SK-N-SH (cell line): ENCODE measurements at regions not wholly inside any gene's neighbourhood (a gene's known extent, or its start where the extent isn't known, plus 50 kb on each side); places are given as distances from the start of the nearest gene placed in this dataset.

Experiments
- CTCF ChIA-PET: fragments of 300-600, 350-600 bp; formaldehyde crosslinking; extraction: SDS; loops from one replicate; lab custom pipeline; 2021; lab: Yijun Ruan, JAX
- POLR2A ChIA-PET: fragments of 350-600 bp; sonication (Branson Sonifier 250); formaldehyde crosslinking; extraction: SDS; loops from one replicate; lab custom pipeline; 2020; ENCODE audit warnings: antibody characterized with exemption, inconsistent platforms; lab: Yijun Ruan, JAX
- DNase-seq: peaks from one replicate; pipeline ENCODE4 v3.0.0; 2012
- H2AFZ ChIP-seq: fragments of 200-600 bp; sonication (generic); 2 replicates; pipeline ENCODE4 v1.8.1; 2016; ENCODE audit warnings: antibody characterized with exemption, mild to moderate bottlenecking, low read depth
- H3F3A ChIP-seq: fragments of 200-600 bp; sonication (generic); replicated peaks from 2 replicates; pipeline ENCODE3; 2016; ENCODE audit warnings: antibody characterized with exemption, mild to moderate bottlenecking; ENCODE audit not compliant: insufficient read depth
- H3K27ac ChIP-seq, 2 experiments: fragments of 200-500 bp in 1 of 2; fragments of 200-600 bp in 1 of 2; sonication (Bioruptor generic) in 1 of 2; sonication (generic), shearing (Covaris generic) in 1 of 2; 2 replicates each; pipeline versions ENCODE4 v1.5.1 to v1.6.1; 2014 to 2016; ENCODE audit warnings: low read depth in 2 of 2, inconsistent platforms in 1 of 2, low read length in 1 of 2, mild to moderate bottlenecking in 1 of 2, mixed read lengths in 1 of 2
- H3K27me3 ChIP-seq: fragments of 200-600 bp; sonication (generic), shearing (Covaris generic); 2 replicates; pipeline ENCODE4 v1.6.1; 2016; ENCODE audit warnings: mixed run types; ENCODE audit not compliant: insufficient read depth
- H3K36me3 ChIP-seq, 2 experiments: fragments of 200-500 bp in 1 of 2; fragments of 200-600 bp in 1 of 2; sonication (Bioruptor generic) in 1 of 2; sonication (generic) in 1 of 2; replicated peaks in 1 of 2; 2 replicates each; pipeline versions ENCODE3 to v1.5.1; 2014 to 2016; ENCODE audit warnings: low read length in 1 of 2, mild to moderate bottlenecking in 1 of 2; ENCODE audit not compliant: insufficient read depth in 2 of 2, control insufficient read depth in 1 of 2
- H3K4me1 ChIP-seq, 2 experiments: fragments of 200-500 bp in 1 of 2; fragments of 200-600 bp in 1 of 2; sonication (Bioruptor generic) in 1 of 2; sonication (generic), shearing (Covaris generic) in 1 of 2; 2 replicates each; pipeline versions ENCODE4 v1.5.1 to v1.6.1; 2014 to 2016; ENCODE audit warnings: low read depth in 1 of 2, low read length in 1 of 2, mixed run types in 1 of 2; ENCODE audit not compliant: insufficient read depth in 2 of 2, control insufficient read depth in 1 of 2
- H3K4me2 ChIP-seq: fragments of 200-600 bp; sonication (generic), shearing (Covaris generic); 2 replicates; pipeline ENCODE4 v1.6.1; 2017; ENCODE audit warnings: mixed run types
- H3K4me3 ChIP-seq, 2 experiments: fragments of 200-500 bp in 1 of 2; fragments of 200-600 bp in 1 of 2; sonication (Bioruptor generic) in 1 of 2; sonication (generic), shearing (Covaris generic) in 1 of 2; 2 replicates each; pipeline versions ENCODE4 v1.5.1 to v1.8.1; 2014 to 2016; ENCODE audit warnings: low read depth in 2 of 2, inconsistent platforms in 1 of 2, low read length in 1 of 2, mild to moderate bottlenecking in 1 of 2, mixed read lengths in 1 of 2, moderate library complexity in 1 of 2
- H3K79me2 ChIP-seq: fragments of 200-600 bp; sonication (generic); 2 replicates; pipeline ENCODE4 v1.8.1; 2017; ENCODE audit warnings: mild to moderate bottlenecking; ENCODE audit not compliant: insufficient read depth
- H3K9ac ChIP-seq: fragments of 200-600 bp; sonication (generic); 2 replicates; pipeline ENCODE4 v1.6.1; 2017; ENCODE audit warnings: mixed run types
- H3K9me2 ChIP-seq: fragments of 200-600 bp; sonication (generic); 2 replicates; pipeline ENCODE4 v1.6.1; 2017; ENCODE audit warnings: mixed run types
- H3K9me3 ChIP-seq: fragments of 200-600 bp; sonication (generic); 2 replicates; pipeline ENCODE4 v1.6.1; 2017; ENCODE audit warnings: mixed run types, mild to moderate bottlenecking, moderate library complexity
- H4K20me1 ChIP-seq: fragments of 200-600 bp; sonication (generic); 2 replicates; pipeline ENCODE4 v1.6.1; 2017; ENCODE audit warnings: mild to moderate bottlenecking, mixed run types; ENCODE audit not compliant: insufficient read depth
- FOSL2 ChIP-seq: IDR thresholded peaks from 2 replicates; pipeline ENCODE4 v1.4.0; 2012; ENCODE audit warnings: low read depth, mild to moderate bottlenecking, moderate library complexity, borderline replicate concordance
- FOXJ3 ChIP-seq: sonication (generic); formaldehyde crosslinking; IDR thresholded peaks from 2 replicates; pipeline ENCODE4 v1.5.1; 2020; ENCODE audit warnings: mild to moderate bottlenecking, missing genetic modification reagents
- MAX ChIP-seq: IDR thresholded peaks from 2 replicates; pipeline ENCODE4 v1.4.0; 2012; ENCODE audit warnings: low read depth
- MXI1 ChIP-seq: IDR thresholded peaks from 2 replicates; pipeline ENCODE4 v1.6.1; 2012; ENCODE audit warnings: mild to moderate bottlenecking, low read depth, low read length, improper control_type of control experiment
- NRF1 ChIP-seq: IDR thresholded peaks from 2 replicates; pipeline ENCODE4 v1.6.1; 2012; ENCODE audit warnings: low read depth, mild to moderate bottlenecking, low read length
- REST ChIP-seq: IDR thresholded peaks from 2 replicates; pipeline ENCODE4 v1.6.1; 2012; ENCODE audit warnings: mild to moderate bottlenecking, low read depth, low read length, moderate library complexity
- SIN3A ChIP-seq: IDR thresholded peaks from 2 replicates; pipeline ENCODE4 v1.6.1; 2012; ENCODE audit warnings: low read depth, mild to moderate bottlenecking, low read length, moderate library complexity, borderline replicate concordance
- TEAD4 ChIP-seq: IDR thresholded peaks from 2 replicates; pipeline ENCODE4 v1.4.0; 2012; ENCODE audit warnings: mild to moderate bottlenecking, borderline replicate concordance; ENCODE audit not compliant: insufficient read depth
- WGBS: methylation state at CpG from one replicate; pipeline ENCODE4 v1.1.6; 2017; ENCODE audit warnings: low lambda C conversion rate; 5-methylcytosine and 5-hydroxymethylcytosine counted together
- TF ChIP-seq, protein P1 (sequence below): fragments of 200-600 bp; sonication (generic); IDR thresholded peaks from 2 replicates; pipeline ENCODE4 v1.6.1; 2017; ENCODE audit warnings: antibody characterized with exemption, mild to moderate bottlenecking, moderate library complexity
- TF ChIP-seq, protein P2 (sequence below): IDR thresholded peaks from 2 replicates; pipeline ENCODE4 v1.4.0; 2012; ENCODE audit warnings: low read depth, borderline replicate concordance

GRCh38 chr13:73334445-73334844, 275.6 kb downstream of the KLF5 start (continued):
- TF ChIP-seq, protein P1, sequence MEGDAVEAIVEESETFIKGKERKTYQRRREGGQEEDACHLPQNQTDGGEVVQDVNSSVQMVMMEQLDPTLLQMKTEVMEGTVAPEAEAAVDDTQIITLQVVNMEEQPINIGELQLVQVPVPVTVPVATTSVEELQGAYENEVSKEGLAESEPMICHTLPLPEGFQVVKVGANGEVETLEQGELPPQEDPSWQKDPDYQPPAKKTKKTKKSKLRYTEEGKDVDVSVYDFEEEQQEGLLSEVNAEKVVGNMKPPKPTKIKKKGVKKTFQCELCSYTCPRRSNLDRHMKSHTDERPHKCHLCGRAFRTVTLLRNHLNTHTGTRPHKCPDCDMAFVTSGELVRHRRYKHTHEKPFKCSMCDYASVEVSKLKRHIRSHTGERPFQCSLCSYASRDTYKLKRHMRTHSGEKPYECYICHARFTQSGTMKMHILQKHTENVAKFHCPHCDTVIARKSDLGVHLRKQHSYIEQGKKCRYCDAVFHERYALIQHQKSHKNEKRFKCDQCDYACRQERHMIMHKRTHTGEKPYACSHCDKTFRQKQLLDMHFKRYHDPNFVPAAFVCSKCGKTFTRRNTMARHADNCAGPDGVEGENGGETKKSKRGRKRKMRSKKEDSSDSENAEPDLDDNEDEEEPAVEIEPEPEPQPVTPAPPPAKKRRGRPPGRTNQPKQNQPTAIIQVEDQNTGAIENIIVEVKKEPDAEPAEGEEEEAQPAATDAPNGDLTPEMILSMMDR: no peak
- TF ChIP-seq REST (no peak), TEAD4 (no peak), MXI1 (no peak), FOSL2 (no peak)

DNA sequence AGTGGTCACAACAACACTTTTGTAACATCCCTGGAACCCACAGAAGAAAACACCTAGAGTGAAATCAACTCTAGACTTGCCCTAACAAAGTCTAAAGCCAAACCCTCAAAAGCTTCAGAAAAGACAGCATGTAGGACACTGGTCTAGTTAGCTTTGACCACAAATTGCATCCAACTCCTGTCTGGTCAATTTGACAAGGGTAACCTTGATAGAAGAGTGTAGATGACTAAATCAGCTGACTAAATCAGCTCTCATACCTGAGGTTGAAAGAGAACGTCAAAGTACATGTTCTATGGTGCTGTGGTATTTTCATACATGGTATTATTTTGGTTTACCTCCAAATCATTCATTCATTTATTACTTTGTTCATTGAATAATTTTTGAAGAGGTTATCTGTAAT, 272.8 kb downstream of the KLF5 start:
- Histone ChIP-seq H3K9me2 (no peaks in the 10 kb centered on the region), H2AFZ (no peak overlapping the region), H3K4me2 (no peak overlapping the region), H4K20me1 (no peaks in the 10 kb centered on the region), H3F3A (no peaks in the 10 kb centered on the region), H3K9me3 (no peaks in the 10 kb centered on the region), H3K4me3 (no peak overlapping the region), H3K4me1 (peaks cover 0 to 6% of the 10 kb centered on the region in 2 experiments; a peak in 1 of 4 replicates), H3K9ac (no peak overlapping the region), H3K27me3 (no peaks in the 10 kb centered on the region), H3K36me3 (no peaks in the 10 kb centered on the region), H3K27ac (no peak overlapping the region), H3K79me2 (no peaks in the 10 kb centered on the region)
- TF ChIP-seq NRF1: no peak
- TF ChIP-seq TEAD4: no peak
- TF ChIP-seq SIN3A: no peak
- no peak for TF ChIP-seq FOXJ3 (CRISPR knock-in tag)
- TF ChIP-seq MAX: no peak
- TF ChIP-seq, protein P1: no peak
- no peak for TF ChIP-seq REST
- TF ChIP-seq, protein P2, sequence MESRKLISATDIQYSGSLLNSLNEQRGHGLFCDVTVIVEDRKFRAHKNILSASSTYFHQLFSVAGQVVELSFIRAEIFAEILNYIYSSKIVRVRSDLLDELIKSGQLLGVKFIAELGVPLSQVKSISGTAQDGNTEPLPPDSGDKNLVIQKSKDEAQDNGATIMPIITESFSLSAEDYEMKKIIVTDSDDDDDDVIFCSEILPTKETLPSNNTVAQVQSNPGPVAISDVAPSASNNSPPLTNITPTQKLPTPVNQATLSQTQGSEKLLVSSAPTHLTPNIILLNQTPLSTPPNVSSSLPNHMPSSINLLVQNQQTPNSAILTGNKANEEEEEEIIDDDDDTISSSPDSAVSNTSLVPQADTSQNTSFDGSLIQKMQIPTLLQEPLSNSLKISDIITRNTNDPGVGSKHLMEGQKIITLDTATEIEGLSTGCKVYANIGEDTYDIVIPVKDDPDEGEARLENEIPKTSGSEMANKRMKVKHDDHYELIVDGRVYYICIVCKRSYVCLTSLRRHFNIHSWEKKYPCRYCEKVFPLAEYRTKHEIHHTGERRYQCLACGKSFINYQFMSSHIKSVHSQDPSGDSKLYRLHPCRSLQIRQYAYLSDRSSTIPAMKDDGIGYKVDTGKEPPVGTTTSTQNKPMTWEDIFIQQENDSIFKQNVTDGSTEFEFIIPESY: no peak
- POLR2A ChIA-PET: no interaction called here
- no peak for DNase-seq
- 57% methylated on average over 1 of the region's 1 CpG for WGBS
- CTCF ChIA-PET: interaction anchor here (0.9 kb wide), 1 partner anchor 37 kb away, joined by 3 read pairs; no protein-coding TSS in a partner anchor
